Stimulated activated CD4-positive, alpha-beta T cell treated with anti-CD3 and anti-CD28 coated beads, TNF-alpha, amount 100 ng/mL, for 4 hours (primary cell): ENCODE measurements at regions not wholly inside any gene's neighbourhood (a gene's known extent, or its start where the extent isn't known, plus 50 kb on each side); places are given as distances from the start of the nearest gene placed in this dataset.

ENCODE experiments used
- DNase-seq, 3 experiments: peaks; one replicate each; pipeline ENCODE4 v3.0.0-alpha.2; 2020; ENCODE audit warnings: low read depth in 3 of 3

DNA sequence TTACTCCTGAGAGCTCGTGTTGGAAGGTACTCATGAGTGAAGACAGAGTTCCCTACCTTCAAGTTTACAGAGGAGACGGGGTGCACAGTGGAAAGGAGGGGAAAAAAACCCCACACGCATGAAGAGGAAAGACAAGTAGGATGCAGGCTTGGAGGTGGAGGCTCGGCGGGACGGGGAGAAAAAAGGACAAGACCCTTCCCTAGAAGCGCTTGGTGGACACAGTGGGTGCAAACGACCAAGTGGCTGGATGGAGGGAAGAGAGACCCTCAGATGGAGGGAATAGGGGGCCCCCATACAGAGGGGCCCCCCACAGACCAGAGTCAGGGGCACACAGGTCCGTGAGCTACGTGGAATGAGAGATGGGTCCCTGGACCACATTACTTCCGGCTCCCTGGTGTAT is 380.1 kb downstream of the SHANK2 start:
- DNase-seq: no peak

DNA sequence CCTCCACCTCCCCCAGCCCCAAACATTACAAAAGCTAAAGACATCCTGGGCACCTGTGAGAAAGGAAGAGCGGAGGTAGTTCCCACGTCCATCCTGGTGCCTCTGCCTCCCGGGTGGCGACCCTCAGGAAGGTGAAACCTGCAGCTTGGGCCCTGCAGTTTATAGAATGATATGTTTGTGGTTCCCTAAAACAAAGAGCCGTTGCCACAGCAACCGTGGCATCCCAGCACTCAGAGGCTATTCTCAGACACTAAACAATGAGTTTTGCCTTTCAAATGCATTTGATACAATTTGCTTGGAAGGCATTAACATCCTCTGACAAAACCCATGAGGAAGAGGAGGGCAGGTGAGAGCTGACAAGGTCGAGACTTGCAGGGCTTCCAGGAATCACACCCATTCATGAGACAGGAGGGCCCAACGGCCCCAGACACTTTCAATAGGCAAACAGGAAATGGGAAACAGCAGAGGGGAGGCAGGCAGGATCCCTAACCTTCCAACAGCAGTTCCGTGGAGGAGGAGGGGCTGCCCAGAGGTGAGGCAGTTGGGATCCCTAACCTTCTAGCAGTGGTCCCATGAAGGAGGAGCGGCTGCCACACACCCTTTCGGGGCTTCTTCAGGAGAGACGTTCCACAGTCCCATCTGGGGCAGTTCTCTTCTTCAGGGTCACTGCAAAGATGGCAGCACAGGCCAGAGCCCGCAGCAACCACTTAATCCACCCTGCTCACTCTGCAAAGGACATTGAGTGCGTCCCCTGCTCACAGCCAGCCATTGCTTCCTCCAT is 379.2 kb downstream of the SHANK2 start:
- no peak for DNase-seq

DNA sequence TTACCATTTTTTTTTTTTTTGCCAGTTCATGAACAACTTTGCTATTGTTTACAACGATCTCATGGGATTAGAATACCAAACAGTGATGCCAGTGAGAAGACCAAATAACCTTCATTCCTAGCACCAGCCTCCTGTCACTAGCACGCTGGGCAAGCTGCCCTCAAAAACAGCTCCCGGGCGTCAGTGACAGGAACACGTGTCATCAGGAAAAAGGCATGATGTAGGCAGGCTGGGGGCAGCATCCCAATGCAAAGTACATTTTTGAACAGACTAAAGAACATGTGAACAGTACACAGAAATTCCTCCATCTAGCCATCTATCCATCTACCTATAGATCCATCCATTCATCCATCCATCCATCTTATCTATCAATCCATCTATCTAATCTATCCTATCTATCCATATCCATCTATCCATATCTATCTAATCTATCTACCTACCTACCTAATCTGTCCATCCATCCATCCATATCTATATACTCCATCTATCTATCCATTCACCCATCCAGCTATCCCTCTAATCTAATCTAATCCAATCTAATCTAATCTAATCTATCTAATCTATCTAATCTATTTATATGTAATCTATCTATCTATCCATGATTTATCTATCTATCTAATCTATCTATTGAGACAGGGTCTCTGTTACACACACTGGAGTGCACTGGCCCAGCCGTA is 378.5 kb downstream of the SHANK2 start:
- no peak for DNase-seq

DNA sequence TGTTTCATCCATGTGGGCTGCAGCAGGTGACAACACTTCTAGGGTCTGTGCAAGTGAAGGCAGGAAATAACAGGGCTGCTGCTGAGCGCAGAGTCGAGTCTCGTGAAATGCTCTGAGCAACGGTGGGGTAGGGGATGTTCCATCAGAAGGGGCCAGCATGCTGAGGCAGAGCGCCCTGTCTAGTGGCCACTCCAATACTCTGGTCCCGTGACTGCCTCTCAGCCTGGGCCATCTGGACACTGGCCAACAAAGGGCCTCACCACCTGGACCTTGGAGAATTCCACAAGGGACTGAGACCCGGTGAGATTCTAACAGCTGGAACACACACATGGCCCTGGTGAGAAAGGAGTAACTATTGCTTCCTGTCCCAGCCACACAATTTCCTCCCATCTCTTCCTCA is 375.7 kb downstream of the SHANK2 start:
- DNase-seq: no peak

DNA sequence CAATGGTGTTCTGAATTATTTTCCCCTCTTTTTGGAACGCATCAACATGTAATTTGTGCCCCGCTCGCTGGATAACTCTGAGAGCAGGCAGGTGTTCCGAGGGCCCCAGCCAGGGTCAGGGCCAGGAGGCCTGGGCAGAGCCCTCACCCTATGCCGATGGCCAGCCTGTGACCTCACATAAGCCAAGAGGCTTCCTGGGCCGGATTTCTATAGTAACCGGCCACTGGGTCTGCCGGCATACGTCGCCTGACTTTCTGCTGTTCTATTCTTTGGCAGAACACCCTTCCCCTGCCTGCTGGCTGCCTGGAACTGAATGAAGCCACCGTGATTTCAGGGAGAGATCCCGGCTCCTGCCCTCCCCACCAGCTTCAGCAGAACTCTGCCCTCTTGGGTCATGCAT is 375.2 kb downstream of the SHANK2 start:
- DNase-seq: no peak

DNA sequence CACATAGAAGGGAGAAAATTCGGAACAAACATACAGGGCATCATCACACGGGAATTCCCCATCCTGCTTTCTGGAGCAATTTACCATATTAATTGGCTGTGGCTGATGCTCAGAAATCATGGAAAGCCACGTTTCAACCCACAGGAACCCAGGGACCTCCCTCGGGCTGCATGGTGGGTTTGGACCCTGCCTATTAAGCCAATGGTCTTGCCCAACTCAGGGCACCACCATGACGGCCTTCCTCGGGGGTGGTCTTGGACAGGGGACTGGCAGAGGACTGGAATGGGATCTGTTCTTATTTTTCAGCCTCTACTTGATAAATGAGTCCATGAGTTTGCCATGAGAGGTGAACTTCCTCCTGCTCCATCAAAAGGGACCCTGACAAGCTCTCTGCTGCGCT is 374.0 kb downstream of the SHANK2 start:
- no peak for DNase-seq

DNA sequence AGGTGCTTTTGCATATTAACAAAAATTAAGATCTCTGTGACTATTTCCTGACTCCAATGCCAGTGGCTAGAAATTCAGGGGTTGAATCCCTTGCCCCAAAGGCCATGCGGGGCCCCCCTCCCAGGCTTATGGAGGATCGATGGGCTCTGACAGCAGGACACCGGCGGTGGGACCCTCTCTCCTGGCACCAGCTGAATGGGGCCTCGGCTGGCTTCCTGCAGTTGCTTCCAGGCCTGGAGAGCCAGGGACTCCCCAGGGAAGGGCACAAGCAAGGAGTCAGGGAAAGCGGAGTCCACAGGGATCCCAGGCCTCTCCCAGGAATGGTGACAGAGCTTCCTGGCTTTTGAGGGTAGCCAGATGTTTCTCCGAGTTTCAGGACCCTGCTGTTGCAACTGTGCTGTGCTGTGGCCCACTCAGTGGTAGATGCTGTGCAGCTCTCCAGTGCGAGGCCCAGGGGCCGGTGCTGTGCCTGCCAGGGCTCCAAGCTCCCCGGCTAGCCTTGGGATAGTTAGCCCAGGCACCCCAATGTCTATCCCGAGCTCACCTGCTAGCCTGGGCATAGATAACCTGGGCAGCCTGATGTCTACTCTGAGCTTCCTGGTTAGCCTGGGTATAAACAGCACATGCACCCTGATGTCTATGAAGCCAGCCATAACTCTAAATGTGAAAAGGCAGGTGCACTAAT is 372.6 kb downstream of the SHANK2 start:
- no peak for DNase-seq

DNA sequence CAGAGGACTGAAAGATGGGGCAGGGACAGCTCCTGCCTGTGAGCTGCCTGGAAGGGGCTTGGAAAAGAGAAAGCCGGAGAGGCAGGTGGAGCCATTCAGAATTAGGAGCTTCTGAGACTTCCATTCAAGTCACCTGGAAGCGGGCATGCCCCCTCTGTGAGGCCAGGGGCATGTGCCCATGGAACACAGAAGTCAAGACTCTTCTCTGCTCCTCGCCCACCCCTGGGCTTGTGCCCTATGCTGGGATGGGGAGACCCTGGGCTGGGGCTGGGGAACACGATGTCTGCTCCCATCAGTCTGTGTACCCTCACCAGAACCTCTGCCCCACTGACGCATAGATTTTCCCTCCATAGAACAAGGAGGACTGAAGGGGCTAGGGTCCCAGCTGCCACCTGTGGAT is 372.0 kb downstream of the SHANK2 start:
- DNase-seq: no peak

DNA sequence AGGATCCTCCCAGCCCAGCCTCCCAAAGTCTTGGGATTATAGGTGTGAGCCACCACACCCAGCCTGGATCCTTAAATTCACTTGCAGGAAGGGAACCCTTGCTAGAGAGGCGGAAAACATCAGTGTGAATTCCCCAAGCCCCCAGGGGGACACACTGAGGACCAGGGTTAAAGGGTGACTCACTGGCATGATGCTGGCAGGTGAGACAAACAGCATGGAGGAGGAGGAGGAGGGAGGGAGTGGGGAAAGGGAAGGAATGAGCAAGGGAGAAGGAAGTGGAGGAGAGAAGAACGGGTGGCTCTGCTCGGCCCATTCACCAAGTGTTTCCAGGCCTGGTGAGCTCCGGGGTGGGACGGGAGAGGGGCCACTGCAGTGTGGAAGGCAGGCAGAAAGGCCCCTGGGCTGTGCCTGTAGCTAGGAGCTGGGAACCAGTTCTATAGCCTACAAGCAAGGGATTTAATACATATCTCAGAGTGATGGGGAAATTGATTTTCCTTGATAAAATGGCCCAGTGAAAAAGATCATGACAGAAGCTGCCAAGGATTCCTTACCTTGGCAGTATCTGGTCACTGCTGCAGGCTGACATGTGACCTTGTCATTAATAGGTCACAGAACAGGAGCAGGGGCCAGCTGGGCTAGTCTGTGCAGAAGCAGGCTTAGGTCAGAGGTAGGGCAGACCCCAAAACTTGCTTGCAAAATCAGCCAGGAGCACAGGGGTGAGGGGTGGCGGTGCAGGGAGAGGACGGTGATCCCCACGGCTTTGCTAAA is 370.2 kb downstream of the SHANK2 start:
- no peak for DNase-seq

DNA sequence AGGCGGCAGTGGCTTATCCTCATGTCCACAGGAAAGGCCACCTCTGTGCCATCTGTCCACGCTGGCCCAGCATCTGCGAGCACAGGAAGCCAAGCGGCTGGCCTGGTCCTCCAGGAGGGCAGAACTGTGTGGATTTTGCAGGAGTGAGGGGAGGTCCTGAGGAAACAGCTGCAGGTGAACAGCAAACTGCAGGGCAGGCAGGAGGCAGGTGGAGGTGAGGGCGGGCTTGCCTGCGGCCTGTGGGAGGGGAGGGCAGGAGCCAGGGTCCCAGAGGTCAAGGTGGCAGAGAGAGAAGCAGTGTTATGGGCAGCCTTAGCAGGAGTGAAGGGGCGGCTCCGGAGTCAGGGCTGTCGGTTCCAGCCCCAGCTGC is 369.7 kb downstream of the SHANK2 start:
- no peak for DNase-seq

DNA sequence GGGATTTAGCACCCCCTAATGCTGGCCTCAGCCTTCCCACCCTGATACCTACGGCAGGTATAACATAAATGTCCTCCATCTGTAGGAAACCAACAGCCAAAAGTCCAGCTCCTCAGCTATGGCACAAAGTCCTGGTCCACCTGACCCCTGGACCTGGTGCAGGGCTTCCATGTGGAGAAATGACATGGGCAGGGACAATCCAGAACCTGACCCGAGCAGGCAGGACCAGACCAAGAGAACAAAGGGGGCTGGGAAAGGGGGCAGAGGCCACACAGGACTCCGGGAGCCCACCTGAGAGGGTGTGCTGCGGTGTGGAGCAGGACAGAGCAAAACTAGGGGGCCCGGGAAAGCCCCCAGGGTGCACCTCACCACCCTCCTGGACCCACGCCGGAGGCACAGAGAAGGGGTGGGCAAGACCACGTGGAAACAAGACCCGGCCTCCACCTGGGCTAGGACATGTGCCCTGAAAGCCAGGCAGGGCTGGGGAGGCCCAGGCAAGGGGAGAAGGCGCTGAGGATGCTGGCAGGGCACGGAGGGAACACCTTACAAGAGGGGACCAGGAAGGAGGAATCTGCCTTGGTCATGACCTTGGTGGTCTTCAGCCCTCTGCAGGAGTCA is 368.9 kb downstream of the SHANK2 start:
- no peak for DNase-seq

DNA sequence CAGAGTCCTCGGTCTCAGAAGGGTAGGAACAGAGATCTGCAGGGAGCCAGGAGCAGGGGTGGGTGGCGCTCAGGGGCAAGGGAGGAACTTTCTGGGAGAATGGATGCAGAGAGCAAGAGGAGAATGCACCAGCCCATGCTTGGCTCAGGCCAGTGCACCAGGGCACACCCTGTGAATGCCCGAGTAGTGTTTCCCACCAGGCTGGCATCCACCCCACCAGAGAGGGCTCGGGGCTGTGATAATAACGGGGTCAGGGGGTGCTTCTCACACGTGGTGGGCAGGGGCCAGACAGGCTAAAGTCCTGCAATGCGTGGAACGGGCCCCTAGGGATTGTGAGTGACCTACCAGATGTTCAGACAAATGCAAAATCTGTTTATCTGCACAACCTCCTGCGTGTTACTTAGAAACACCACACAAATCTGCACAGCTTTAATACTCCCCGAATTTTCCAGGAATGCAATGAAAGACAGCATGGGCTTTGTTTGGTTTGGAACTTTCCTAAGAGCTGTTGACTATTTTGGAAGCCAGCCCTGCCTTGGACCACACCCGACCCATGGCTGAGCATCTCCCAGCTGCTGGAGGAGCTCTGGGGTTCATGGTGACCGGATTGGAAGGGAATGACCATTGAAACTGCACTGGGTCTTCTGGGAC is 368.3 kb downstream of the SHANK2 start:
- DNase-seq: no peak

DNA sequence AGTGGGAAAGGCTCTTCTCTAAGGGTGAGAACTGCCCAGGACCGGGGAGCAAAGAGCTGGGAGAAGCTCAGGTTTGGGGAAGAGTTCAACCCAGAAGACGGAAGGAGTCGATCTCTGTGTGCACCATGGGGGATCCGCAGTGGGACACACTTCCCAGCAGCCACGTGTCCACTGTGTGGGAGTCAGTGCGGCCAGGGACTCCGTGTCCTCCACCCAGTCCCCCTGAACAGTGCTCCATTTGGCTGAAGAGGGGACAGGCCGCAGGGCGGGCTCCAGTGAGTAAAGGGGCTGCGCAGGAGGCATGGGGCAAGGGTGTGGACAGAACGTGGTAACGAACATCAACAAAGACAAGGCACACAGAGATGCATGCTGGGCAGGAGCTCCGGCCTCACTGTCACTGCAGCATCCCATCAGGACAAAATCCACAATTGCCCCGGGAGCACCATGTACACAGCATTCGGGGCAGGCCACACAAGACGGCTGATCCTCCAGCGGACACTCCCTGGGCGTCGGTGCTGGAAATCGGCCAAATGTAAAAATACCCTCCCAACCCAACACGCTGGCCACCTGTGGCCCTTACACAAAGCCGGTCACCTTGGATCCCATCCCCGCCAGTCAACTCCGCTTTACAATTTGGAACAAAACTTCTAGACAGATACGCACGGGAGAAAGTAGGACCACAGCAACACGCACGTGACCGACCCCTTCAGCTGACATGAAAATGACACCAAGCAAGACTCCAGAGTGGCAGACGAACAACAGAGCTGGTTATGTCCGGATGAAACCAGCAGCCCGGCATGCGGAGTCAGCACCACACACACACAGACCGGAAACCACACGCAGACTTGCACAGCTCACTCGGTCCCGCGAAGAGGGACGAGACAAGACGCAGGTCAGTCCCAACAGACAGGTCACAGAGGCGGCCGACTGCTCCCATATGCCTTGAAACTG is 366.8 kb downstream of the SHANK2 start:
- DNase-seq: no peak

DNA sequence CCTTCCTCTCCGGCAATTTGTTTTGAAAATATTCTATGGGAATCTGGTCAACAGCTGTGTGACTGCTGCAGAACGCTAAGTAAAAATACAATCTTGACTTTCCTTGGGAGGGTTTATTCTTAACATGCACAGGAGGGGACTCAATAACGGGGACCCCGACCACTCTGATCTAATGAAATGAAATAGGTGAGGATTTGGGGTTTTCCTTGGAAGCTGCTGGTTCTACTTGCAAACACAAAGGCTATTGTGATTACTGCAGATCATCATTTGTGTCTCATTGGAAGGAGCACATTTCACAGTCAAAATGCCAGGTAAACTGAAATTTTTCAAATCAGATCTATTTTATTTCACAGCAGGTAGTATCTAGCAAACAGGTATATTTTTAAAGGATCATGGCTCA is 366.1 kb downstream of the SHANK2 start:
- DNase-seq: no peak

DNA sequence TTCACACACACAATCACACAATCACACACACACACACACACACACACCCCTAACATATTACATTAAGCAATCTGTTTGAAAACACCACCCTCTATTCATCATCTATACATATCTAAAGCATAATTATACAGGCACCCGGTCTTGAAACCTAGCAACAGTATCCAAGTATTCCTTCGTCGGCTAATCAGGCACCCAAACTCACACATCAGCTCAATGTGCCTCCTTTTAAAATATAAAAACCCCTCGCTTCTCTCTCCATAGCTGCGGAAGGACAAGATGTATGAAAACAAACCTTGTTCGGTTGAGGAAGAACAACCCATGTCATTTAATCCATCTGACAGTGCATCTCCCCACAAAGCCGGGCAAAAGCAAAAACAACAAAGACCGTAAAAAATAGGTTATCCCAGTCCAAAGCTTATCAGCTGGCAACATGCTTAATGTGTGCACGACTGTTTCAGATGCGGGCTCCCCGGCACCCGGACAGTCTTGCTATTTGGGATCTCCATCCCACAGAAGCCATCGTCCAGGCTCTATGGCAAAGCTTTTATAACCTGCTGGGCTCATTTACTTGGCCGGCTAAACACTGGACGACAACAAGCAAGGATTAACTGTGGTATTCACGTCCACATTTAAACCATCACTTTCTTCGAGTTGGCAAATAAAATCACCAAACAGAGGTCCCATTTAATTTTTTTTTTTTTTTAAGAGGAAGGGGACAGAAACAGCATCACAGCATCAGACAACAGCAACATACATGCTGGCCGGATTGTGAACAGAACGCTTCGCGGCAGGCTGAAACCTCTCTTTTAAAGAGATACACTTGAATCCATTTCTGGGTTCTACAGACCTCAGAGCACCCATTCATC is 365.5 kb downstream of the SHANK2 start:
- DNase-seq: no peak

DNA sequence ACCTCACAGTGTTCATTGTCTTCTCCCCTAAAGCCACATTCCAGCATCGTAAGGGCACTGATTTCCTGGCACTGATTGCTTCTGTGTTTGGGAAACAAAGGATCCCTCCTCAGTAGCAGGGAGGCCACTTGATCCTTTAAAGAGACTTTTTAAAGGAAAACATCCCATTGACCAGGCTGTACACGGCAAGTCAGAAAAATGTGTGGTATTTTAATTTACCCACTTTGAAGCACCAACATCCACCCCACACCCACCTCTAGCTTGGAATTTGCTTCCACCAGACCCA is 364.9 kb downstream of the SHANK2 start:
- no peak for DNase-seq

DNA sequence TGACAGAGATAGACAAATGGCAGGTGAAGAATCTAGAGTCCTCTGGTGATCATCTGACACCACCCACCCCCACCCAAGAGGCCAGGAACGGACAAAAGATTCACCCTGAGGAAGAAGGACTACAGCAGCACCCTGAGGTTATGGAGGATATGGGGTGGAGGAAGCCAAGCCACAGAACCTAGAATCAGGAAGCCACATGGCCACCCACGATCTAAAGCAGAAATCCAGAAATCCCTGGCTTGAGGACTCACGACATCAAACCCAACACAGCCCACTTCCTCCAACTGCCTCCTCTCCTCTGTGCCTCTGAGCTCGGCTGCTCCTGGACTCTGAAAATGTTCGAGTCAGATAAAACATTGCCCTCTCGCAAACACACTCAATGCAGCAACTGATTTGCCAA is 364.3 kb downstream of the SHANK2 start:
- no peak for DNase-seq

DNA sequence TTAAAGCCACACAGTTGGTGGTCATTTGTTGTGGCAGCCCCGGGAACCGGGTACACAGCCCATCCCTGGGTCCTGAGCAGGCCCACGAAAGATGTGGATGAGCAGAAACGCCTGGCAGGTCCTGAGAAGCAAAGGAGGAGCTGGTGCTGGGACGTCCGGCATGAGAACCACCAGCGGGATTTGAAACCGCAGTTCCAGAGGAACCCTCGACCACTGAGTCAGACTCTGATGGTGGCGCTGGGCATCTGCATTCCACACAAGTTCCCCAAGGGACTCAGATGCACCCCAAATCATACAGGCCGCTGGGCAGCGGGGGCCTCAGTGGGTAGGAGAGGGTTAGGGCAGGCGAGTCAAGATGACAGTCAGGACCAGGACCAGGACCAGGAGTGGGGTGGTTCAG is 363.0 kb downstream of the SHANK2 start:
- no peak for DNase-seq

DNA sequence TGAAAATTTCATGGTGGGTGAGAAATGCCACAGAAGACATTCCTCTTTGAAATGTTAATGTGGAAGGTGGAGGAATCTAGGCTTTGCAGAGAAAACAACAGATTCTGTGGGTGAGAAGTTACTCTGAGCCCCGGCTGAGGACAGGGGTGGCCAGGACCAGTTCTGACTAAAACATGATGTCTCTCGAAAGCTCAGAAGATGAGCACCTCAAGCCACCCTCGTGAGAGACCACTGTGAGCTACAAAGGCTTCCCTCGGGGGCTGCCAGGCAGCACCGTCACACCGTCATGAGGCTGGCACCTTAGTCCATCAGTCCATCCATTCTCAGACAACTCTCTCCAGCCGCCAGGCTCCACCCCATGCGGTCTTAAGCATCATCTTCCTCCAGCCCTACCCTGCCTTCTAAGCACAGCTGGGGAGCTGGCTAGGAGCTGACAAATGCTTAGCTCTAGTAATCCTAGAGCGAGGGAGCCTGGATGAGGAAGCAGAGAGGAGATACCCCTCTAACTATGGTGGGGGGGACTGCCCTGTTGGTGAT is 360.5 kb downstream of the SHANK2 start:
- no peak for DNase-seq
